ENCODE measurements at regions not wholly inside any gene's neighbourhood (a gene's known extent, or its start where the extent isn't known, plus 50 kb on each side); places are given as distances from the start of the nearest gene placed in this dataset.
"Not testable (repeated sequence)": the region's sequence is repeated elsewhere in the genome, so short reads cannot be mapped to it uniquely, and the experiment has no call there.

- DNase-seq (ENCODE audit: low read depth, low spot score) = not testable (repeated sequence)
Measured at GRCh38 chr3:29031175-29031574, 249.7 kb upstream of the RBMS3 start.

- no peak for DNase-seq (ENCODE audit: low read depth, low spot score)
Measured at GRCh38 chr3:29033511-29033910, 247.4 kb upstream of the RBMS3 start.

- no peak for DNase-seq (ENCODE audit: low read depth, low spot score)
Measured at GRCh38 chr3:29050155-29050554, 230.7 kb upstream of the RBMS3 start.

- DNase-seq (ENCODE audit: low read depth, low spot score) = peak; percentile 91
Measured at GRCh38 chr3:29057326-29057725, 223.5 kb upstream of the RBMS3 start.

- no peak for DNase-seq (ENCODE audit: low read depth, low spot score)
Measured at GRCh38 chr3:29064085-29064484, 216.8 kb upstream of the RBMS3 start.

- DNase-seq (ENCODE audit: low read depth, low spot score) = peak; percentile 71
Measured at GRCh38 chr3:29065211-29065785, 215.6 kb upstream of the RBMS3 start.

GRCh38 chr3:29067007-29067406, 213.9 kb upstream of the RBMS3 start:
- DNase-seq (ENCODE audit: low read depth, low spot score) = no peak

GRCh38 chr3:29070959-29071634, 209.8 kb upstream of the RBMS3 start:
- DNase-seq (ENCODE audit: low read depth, low spot score) = no peak

GRCh38 chr3:29072611-29073010, 208.3 kb upstream of the RBMS3 start:
- no peak for DNase-seq (ENCODE audit: low read depth, low spot score)

GRCh38 chr3:29077356-29077755, 203.5 kb upstream of the RBMS3 start:
- DNase-seq (ENCODE audit: low read depth, low spot score) = no peak

- DNase-seq (ENCODE audit: low read depth, low spot score) = no peak
Measured at GRCh38 chr3:29079358-29079757, 201.5 kb upstream of the RBMS3 start.

- no peak for DNase-seq (ENCODE audit: low read depth, low spot score)
Measured at GRCh38 chr3:29080967-29081366, 199.9 kb upstream of the RBMS3 start.

- no peak for DNase-seq (ENCODE audit: low read depth, low spot score)
Measured at GRCh38 chr3:29083081-29083480, 197.8 kb upstream of the RBMS3 start.

- no peak for DNase-seq (ENCODE audit: low read depth, low spot score)
Measured at GRCh38 chr3:29083676-29084075, 197.2 kb upstream of the RBMS3 start.

- DNase-seq (ENCODE audit: low read depth, low spot score) = no peak
Measured at GRCh38 chr3:29088579-29088978, 192.3 kb upstream of the RBMS3 start.

GRCh38 chr3:29090912-29091597, 189.8 kb upstream of the RBMS3 start:
- DNase-seq (ENCODE audit: low read depth, low spot score) = no peak

GRCh38 chr3:29091599-29092189, 189.2 kb upstream of the RBMS3 start:
- no peak for DNase-seq (ENCODE audit: low read depth, low spot score)

GRCh38 chr3:29092348-29092747, 188.5 kb upstream of the RBMS3 start:
- DNase-seq (ENCODE audit: low read depth, low spot score) = no peak

GRCh38 chr3:29099296-29099695, 181.6 kb upstream of the RBMS3 start:
- no peak for DNase-seq (ENCODE audit: low read depth, low spot score)

- no peak for DNase-seq (ENCODE audit: low read depth, low spot score)
Measured at GRCh38 chr3:29099775-29100174, 181.1 kb upstream of the RBMS3 start.

GRCh38 chr3:29100292-29100691, 180.6 kb upstream of the RBMS3 start:
- no peak for DNase-seq (ENCODE audit: low read depth, low spot score)

- DNase-seq (ENCODE audit: low read depth, low spot score) = no peak
Measured at GRCh38 chr3:29128001-29128400, 152.9 kb upstream of the RBMS3 start.

GRCh38 chr3:29137601-29138000, 143.3 kb upstream of the RBMS3 start:
- no peak for DNase-seq (ENCODE audit: low read depth, low spot score)

Measured in ELF-1 (cell line).